SK-N-SH (cell line): ENCODE measurements at regions not wholly inside any gene's neighbourhood (a gene's known extent, or its start where the extent isn't known, plus 50 kb on each side); places are given as distances from the start of the nearest gene placed in this dataset.

Source experiments
- CTCF ChIA-PET: fragments of 300-600, 350-600 bp; formaldehyde crosslinking; extraction: SDS; loops from one replicate; lab custom pipeline; 2021; lab: Yijun Ruan, JAX
- POLR2A ChIA-PET: fragments of 350-600 bp; sonication (Branson Sonifier 250); formaldehyde crosslinking; extraction: SDS; loops from one replicate; lab custom pipeline; 2020; ENCODE audit warnings: antibody characterized with exemption, inconsistent platforms; lab: Yijun Ruan, JAX
- DNase-seq: peaks from one replicate; pipeline ENCODE4 v3.0.0; 2012
- H2AFZ ChIP-seq: fragments of 200-600 bp; sonication (generic); 2 replicates; pipeline ENCODE4 v1.8.1; 2016; ENCODE audit warnings: antibody characterized with exemption, mild to moderate bottlenecking, low read depth
- H3F3A ChIP-seq: fragments of 200-600 bp; sonication (generic); replicated peaks from 2 replicates; pipeline ENCODE3; 2016; ENCODE audit warnings: antibody characterized with exemption, mild to moderate bottlenecking; ENCODE audit not compliant: insufficient read depth
- H3K27ac ChIP-seq, 2 experiments: fragments of 200-500 bp in 1 of 2; fragments of 200-600 bp in 1 of 2; sonication (Bioruptor generic) in 1 of 2; sonication (generic), shearing (Covaris generic) in 1 of 2; 2 replicates each; pipeline versions ENCODE4 v1.5.1 to v1.6.1; 2014 to 2016; ENCODE audit warnings: low read depth in 2 of 2, inconsistent platforms in 1 of 2, low read length in 1 of 2, mild to moderate bottlenecking in 1 of 2, mixed read lengths in 1 of 2
- H3K27me3 ChIP-seq: fragments of 200-600 bp; sonication (generic), shearing (Covaris generic); 2 replicates; pipeline ENCODE4 v1.6.1; 2016; ENCODE audit warnings: mixed run types; ENCODE audit not compliant: insufficient read depth
- H3K36me3 ChIP-seq, 2 experiments: fragments of 200-500 bp in 1 of 2; fragments of 200-600 bp in 1 of 2; sonication (Bioruptor generic) in 1 of 2; sonication (generic) in 1 of 2; replicated peaks in 1 of 2; 2 replicates each; pipeline versions ENCODE3 to v1.5.1; 2014 to 2016; ENCODE audit warnings: low read length in 1 of 2, mild to moderate bottlenecking in 1 of 2; ENCODE audit not compliant: insufficient read depth in 2 of 2, control insufficient read depth in 1 of 2
- H3K4me1 ChIP-seq, 2 experiments: fragments of 200-500 bp in 1 of 2; fragments of 200-600 bp in 1 of 2; sonication (Bioruptor generic) in 1 of 2; sonication (generic), shearing (Covaris generic) in 1 of 2; 2 replicates each; pipeline versions ENCODE4 v1.5.1 to v1.6.1; 2014 to 2016; ENCODE audit warnings: low read depth in 1 of 2, low read length in 1 of 2, mixed run types in 1 of 2; ENCODE audit not compliant: insufficient read depth in 2 of 2, control insufficient read depth in 1 of 2
- H3K4me2 ChIP-seq: fragments of 200-600 bp; sonication (generic), shearing (Covaris generic); 2 replicates; pipeline ENCODE4 v1.6.1; 2017; ENCODE audit warnings: mixed run types
- H3K4me3 ChIP-seq, 2 experiments: fragments of 200-500 bp in 1 of 2; fragments of 200-600 bp in 1 of 2; sonication (Bioruptor generic) in 1 of 2; sonication (generic), shearing (Covaris generic) in 1 of 2; 2 replicates each; pipeline versions ENCODE4 v1.5.1 to v1.8.1; 2014 to 2016; ENCODE audit warnings: low read depth in 2 of 2, inconsistent platforms in 1 of 2, low read length in 1 of 2, mild to moderate bottlenecking in 1 of 2, mixed read lengths in 1 of 2, moderate library complexity in 1 of 2
- H3K79me2 ChIP-seq: fragments of 200-600 bp; sonication (generic); 2 replicates; pipeline ENCODE4 v1.8.1; 2017; ENCODE audit warnings: mild to moderate bottlenecking; ENCODE audit not compliant: insufficient read depth
- H3K9ac ChIP-seq: fragments of 200-600 bp; sonication (generic); 2 replicates; pipeline ENCODE4 v1.6.1; 2017; ENCODE audit warnings: mixed run types
- H3K9me2 ChIP-seq: fragments of 200-600 bp; sonication (generic); 2 replicates; pipeline ENCODE4 v1.6.1; 2017; ENCODE audit warnings: mixed run types
- H3K9me3 ChIP-seq: fragments of 200-600 bp; sonication (generic); 2 replicates; pipeline ENCODE4 v1.6.1; 2017; ENCODE audit warnings: mixed run types, mild to moderate bottlenecking, moderate library complexity
- H4K20me1 ChIP-seq: fragments of 200-600 bp; sonication (generic); 2 replicates; pipeline ENCODE4 v1.6.1; 2017; ENCODE audit warnings: mild to moderate bottlenecking, mixed run types; ENCODE audit not compliant: insufficient read depth
- CHD2 ChIP-seq: fragments of 150-350 bp; IDR thresholded peaks from 2 replicates; pipeline ENCODE4 v1.6.1; 2018; ENCODE audit warnings: low read length; ENCODE audit not compliant: partially characterized antibody
- ELF1 ChIP-seq: IDR thresholded peaks from 2 replicates; pipeline ENCODE4 v1.4.0; 2012
- FOSL2 ChIP-seq: IDR thresholded peaks from 2 replicates; pipeline ENCODE4 v1.4.0; 2012; ENCODE audit warnings: low read depth, mild to moderate bottlenecking, moderate library complexity, borderline replicate concordance
- FOXM1 ChIP-seq: IDR thresholded peaks from 2 replicates; pipeline ENCODE4 v1.4.0; 2012; ENCODE audit warnings: low read depth, mild to moderate bottlenecking
- GATA2 ChIP-seq: sonication (generic); formaldehyde crosslinking; IDR thresholded peaks from 2 replicates; pipeline ENCODE4 v1.5.0; 2020; ENCODE audit warnings: mild to moderate bottlenecking, missing genetic modification reagents
- NFIC ChIP-seq: IDR thresholded peaks from 2 replicates; pipeline ENCODE4 v1.4.0; 2012; ENCODE audit warnings: borderline replicate concordance
- POLR2AphosphoS5 ChIP-seq: IDR thresholded peaks from 2 replicates; pipeline ENCODE4 v1.6.1; 2012; ENCODE audit warnings: low read depth, low read length
- RCOR1 ChIP-seq: fragments of 150-350 bp; IDR thresholded peaks from 2 replicates; pipeline ENCODE4 v1.6.1; 2017; ENCODE audit warnings: antibody characterized with exemption, low read length
- REST ChIP-seq: IDR thresholded peaks from 2 replicates; pipeline ENCODE4 v1.6.1; 2012; ENCODE audit warnings: mild to moderate bottlenecking, low read depth, low read length, moderate library complexity
- RFX5 ChIP-seq: IDR thresholded peaks from 2 replicates; pipeline ENCODE4 v1.6.1; 2012; ENCODE audit warnings: mild to moderate bottlenecking, improper control_type of control experiment, low read length
- SMC3 ChIP-seq: IDR thresholded peaks from 2 replicates; pipeline ENCODE4 v1.6.1; 2012; ENCODE audit warnings: low read depth, low read length, improper control_type of control experiment
- TAF1 ChIP-seq: IDR thresholded peaks from 2 replicates; pipeline ENCODE4 v1.6.1; 2012; ENCODE audit warnings: low read depth, mild to moderate bottlenecking, low read length, moderate library complexity, borderline replicate concordance
- TCF12 ChIP-seq: IDR thresholded peaks from 2 replicates; pipeline ENCODE4 v1.4.0; 2012
- YY1 ChIP-seq: IDR thresholded peaks from 2 replicates; pipeline ENCODE4 v1.4.0; 2012; ENCODE audit warnings: low read depth, mild to moderate bottlenecking
- ZBTB33 ChIP-seq: IDR thresholded peaks from 2 replicates; pipeline ENCODE4 v1.4.0; 2012; ENCODE audit warnings: low read depth, borderline replicate concordance
- WGBS: methylation state at CpG from one replicate; pipeline ENCODE4 v1.1.6; 2017; ENCODE audit warnings: low lambda C conversion rate; 5-methylcytosine and 5-hydroxymethylcytosine counted together

GRCh38 chr1:83012950-83013349, 986.0 kb downstream of the TTLL7 start:
- no peaks in the 10 kb centered on the region for H3K9me2 ChIP-seq
- H4K20me1 ChIP-seq = no peaks in the 10 kb centered on the region
- no peaks in the 10 kb centered on the region for H3F3A ChIP-seq
- no peak overlapping the region for H2AFZ ChIP-seq
- ChIA-PET CTCF (no interaction called here), POLR2A (no interaction called here)
- no peak overlapping the region for H3K9ac ChIP-seq
- no peak overlapping the region for H3K4me2 ChIP-seq
- H3K27me3 ChIP-seq = no peaks in the 10 kb centered on the region
- no peaks in the 10 kb centered on the region for H3K4me1 ChIP-seq
- H3K27ac ChIP-seq = no peak overlapping the region
- TF ChIP-seq SMC3 (no peak), POLR2AphosphoS5 (no peak), TAF1 (no peak), YY1 (no peak), ZBTB33 (no peak), FOXM1 (no peak), CHD2 (no peak)
- no peak for DNase-seq
- H3K4me3 ChIP-seq = no peak overlapping the region
- H3K79me2 ChIP-seq = no peaks in the 10 kb centered on the region
- no peaks in the 10 kb centered on the region for H3K36me3 ChIP-seq
- H3K9me3 ChIP-seq = no peaks in the 10 kb centered on the region

GRCh38 chr1:83011265-83011664, 987.7 kb downstream of the TTLL7 start:
- Histone ChIP-seq H3K27ac (no peak overlapping the region), H3K9me3 (no peaks in the 10 kb centered on the region), H3K36me3 (no peaks in the 10 kb centered on the region), H3K4me3 (no peak overlapping the region), H3K27me3 (no peaks in the 10 kb centered on the region), H3K79me2 (no peaks in the 10 kb centered on the region), H3F3A (no peaks in the 10 kb centered on the region), H3K9ac (no peak overlapping the region), H3K4me2 (no peak overlapping the region), H3K9me2 (no peaks in the 10 kb centered on the region), H3K4me1 (no peaks in the 10 kb centered on the region), H4K20me1 (no peaks in the 10 kb centered on the region), H2AFZ (no peak overlapping the region)
- no peak for DNase-seq
- WGBS = 36% methylated on average over 1 of the region's 1 CpG
- ChIA-PET CTCF (no interaction called here), POLR2A (no interaction called here)
- no peak for TF ChIP-seq RCOR1
- TF ChIP-seq YY1 = no peak
- TF ChIP-seq FOSL2 = no peak
- TF ChIP-seq ELF1 = no peak
- no peak for TF ChIP-seq REST
- no peak for TF ChIP-seq TCF12
- no peak for TF ChIP-seq GATA2
- TF ChIP-seq RFX5 = no peak
- TF ChIP-seq NFIC = no peak
